NCI-H345 treated with DMSO at 0.1 percent for 48 hours (cell line): ENCODE measurements at regions not wholly inside any gene's neighbourhood (a gene's known extent, or its start where the extent isn't known, plus 50 kb on each side); places are given as distances from the start of the nearest gene placed in this dataset.
"Not testable (repeated sequence)": the region's sequence is repeated elsewhere in the genome, so short reads cannot be mapped to it uniquely, and the experiment has no call there.

Experiments
- DNase-seq: peaks from one replicate; lab custom pipeline; 2025; ENCODE audit not compliant: unreplicated experiment; lab: John Stamatoyannopoulos, UW

- DNase-seq, result no peak
These were observed 98.1 kb upstream of the TEX13D start for GRCh38 chrX:124234348-124234747.

DNA sequence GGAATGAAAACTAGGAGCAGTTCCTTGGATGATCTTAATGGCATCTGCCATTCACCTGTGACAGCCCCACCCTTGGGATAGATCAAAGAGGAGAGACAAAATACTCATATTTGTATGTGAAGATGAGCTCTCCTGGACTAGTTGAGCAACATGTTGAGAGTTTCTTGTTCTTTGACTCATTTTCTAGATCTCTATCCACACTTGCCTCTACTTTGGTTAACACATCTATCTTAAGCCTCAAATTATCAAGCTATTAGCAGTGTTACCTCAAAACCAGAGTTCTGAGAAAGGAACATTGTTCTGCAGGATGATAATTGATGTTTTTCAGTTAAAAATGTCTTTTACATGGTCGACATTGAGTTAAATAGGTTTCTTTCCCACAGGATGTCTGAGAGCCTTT, 94.2 kb upstream of the TEX13D start:
- no peak for DNase-seq

DNA sequence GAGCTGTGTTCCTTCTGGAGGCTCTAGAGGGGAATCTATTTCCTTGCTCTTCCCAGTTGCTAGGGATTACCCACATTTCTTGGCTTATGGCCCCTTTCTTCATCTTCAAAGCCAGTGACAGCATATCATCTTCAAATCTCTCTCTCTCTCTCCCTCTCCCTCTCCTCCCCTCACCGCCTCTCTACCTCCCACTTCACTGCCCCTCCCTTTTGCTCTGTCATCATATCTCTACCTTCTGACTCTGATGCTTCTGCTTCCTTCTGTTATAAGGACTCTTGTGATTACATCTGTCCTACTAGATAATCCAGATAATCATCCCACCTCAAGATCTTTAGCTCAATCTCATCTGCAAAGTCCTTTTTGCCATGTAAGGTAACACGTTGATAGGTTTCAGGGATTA, 93.1 kb upstream of the TEX13D start:
- DNase-seq, result no peak

GRCh38 chrX:124239911-124240310, 92.5 kb upstream of the TEX13D start:
- DNase-seq, result no peak

- DNase-seq, result no peak
These were observed 92.0 kb upstream of the TEX13D start for GRCh38 chrX:124240422-124240821.

DNA sequence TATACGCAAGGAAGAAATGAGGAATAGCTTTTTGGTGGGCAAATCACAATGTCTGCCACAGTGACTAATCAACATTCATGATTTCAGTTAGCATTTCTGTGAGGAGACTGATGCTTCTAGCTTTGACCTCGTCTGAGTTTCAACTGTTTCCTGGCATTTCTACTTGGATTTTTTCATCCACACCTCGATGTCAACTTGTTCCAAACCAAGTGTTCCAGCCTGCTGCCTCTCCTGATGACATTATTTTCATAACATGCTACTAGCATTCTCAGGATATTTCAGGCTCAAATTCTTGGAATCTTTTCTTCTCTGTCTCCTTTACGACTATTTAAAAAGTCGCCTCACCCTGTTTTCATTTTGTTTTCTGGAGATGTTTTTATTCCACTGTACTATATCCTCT, 90.3 kb upstream of the TEX13D start:
- DNase-seq, result no peak

GRCh38 chrX:124249345-124249744, 83.1 kb upstream of the TEX13D start:
- DNase-seq, result no peak

DNA sequence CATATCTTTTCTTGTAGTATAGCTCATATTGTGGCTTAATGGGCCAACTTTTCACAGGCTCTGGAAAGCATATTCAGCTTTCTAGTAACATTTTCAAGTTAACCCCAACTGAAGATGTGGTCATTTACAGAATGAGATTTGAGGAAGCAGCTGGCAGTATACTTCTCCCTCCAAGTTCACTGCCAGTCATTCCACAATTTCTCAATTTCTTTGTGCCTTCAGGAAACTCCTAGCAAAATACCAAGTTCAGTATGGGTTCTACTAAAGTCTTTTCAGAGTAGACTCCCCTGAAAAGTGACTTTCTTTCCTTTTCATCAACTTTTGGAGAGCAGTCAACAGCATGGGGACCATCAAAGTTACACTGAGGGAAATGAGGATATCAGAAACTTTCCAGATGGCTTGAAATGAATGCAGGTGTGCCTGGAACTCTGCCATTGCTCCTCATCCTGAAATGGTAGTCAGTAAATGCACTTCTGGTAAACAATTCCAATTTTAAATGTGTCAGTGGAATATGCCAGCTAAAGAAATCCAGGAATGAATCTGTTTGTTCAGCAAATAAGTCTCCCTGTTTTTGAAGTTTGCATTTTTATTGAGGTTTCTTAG, 81.5 kb upstream of the TEX13D start:
- no peak for DNase-seq

DNA sequence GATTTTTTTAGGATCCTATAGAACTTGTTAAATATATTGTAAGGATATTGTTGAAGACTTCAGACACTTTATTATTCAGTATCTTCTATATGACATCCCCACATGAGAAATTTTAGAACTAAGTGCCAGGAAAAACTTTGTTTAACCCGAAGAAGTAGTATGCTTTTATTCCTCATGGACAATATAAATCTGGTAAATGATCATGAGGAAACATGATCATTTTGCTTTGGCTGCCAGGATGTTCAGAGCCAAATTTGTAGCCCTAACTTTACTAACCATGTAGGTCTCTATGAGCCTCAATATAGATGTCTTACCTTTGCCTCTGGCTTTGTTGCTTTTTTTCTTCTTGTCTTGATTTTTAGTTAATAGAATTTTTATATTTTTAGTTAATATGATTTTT, 77.8 kb upstream of the TEX13D start:
- DNase-seq, result no peak

GRCh38 chrX:124256216-124256615, 76.2 kb upstream of the TEX13D start:
- no peak for DNase-seq

GRCh38 chrX:124256629-124257380, 75.7 kb upstream of the TEX13D start:
- DNase-seq, result no peak

DNA sequence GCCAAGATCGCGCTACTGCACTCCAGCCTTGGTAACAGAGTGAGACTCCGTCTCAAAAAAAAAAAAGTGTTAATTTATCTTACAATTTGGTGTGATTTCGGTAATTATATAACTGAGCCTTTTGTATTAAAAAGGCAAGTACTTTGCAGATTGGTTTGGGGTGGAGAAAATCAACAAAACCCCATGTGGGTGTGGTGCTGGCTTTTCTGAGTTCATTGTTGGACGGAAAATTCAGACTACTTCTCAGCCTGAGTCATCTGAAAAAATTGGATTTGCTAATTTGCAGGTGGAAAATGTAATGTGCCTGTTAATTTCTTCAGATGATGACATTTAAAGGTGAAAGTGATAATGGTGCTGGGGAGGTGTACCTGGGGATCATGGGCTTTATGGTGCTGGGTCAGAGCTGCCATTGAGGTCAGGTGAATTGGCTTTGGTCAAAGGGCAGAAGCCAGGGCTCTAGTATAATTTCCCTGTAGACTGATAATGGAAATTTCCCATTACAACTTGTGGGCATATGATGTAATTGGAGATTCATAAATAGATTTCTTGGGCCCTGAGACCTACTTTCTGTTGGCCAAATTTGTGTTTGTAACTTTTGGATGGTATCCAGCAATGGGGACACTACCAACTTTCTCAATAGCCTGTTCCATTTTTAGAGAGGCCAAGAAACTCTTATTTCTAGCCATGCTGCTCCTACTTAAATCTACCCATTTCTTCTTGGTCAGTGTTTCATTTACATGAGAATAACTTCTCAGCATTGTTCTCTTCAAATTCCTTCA, 74.3 kb upstream of the TEX13D start:
- no peak for DNase-seq

DNA sequence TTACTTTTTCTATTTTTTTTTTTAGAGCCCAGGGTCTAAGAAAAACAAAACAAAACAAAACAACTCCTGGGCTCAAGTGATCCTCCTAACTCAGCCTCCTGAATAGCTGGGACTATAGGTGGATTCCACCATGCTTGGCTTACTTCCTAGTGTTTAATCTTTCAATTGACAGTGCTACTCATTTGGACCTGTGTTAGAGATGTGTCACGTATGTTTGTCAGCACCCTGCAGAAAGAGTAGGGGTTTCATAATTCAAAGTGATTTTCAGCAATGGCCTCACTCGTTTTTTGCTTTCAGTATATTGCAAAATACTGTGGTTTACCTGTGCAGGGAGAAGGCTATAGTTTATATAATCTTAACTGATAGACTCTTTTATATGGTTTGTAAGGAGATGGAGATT, 71.6 kb upstream of the TEX13D start:
- no peak for DNase-seq

DNA sequence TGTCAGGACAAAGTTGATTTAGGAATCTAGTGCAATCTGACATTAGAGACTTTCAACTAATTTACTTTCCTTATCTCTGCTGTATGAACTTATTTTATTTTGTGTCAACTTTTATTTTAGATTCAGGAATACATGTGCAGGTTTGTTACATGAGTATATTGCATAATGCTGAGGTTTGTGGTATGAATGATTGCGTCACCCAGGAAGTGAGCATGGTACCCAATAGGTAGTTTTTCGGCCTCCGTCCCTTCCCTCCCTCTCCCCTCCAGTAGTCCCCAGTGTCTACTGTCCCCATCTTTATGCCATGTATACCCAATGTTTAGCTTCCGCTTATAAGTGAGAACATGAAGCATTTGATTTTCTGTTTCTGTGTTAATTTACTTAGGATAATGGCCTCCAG, 68.7 kb upstream of the TEX13D start:
- DNase-seq, result no peak

DNA sequence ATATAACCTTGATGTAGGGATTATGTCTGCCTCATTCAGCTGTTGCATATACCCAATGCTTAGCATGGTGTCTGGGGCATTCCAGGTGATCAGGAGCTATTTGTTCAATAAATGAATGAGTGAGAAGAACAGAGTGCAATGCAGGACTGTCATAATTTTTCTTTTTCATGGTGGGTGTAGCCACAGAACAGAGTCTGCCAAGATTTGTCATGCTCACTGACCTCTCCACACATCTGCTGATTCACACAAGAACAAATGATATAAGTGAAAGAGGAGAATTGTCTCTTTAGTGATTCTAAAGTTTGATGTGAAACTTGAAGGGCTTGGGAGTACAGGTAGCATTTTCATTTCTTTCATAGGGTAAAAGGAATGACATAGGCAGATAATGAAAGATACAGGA, 64.4 kb upstream of the TEX13D start:
- no peak for DNase-seq

GRCh38 chrX:124269881-124270280, 62.6 kb upstream of the TEX13D start:
- DNase-seq, result no peak

DNA sequence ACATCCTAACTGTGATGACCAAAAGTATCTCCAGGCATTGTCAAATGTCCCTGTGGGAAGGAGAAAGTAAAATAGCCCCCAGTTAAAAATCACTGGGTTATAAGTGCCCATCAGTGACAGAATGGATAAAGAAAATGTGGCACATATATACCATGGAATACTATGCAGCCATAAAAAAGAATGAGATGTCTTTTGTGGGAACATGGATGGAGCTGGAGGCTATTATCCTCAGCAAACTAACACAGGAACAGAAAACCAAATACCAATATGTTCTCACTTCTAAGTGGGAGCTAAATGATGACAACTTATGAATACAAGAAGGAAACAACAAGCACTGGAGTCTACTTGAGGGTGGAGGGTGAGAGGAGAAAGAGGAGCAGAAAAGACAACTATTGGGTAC, 60.9 kb upstream of the TEX13D start:
- DNase-seq, result not testable (repeated sequence)

DNA sequence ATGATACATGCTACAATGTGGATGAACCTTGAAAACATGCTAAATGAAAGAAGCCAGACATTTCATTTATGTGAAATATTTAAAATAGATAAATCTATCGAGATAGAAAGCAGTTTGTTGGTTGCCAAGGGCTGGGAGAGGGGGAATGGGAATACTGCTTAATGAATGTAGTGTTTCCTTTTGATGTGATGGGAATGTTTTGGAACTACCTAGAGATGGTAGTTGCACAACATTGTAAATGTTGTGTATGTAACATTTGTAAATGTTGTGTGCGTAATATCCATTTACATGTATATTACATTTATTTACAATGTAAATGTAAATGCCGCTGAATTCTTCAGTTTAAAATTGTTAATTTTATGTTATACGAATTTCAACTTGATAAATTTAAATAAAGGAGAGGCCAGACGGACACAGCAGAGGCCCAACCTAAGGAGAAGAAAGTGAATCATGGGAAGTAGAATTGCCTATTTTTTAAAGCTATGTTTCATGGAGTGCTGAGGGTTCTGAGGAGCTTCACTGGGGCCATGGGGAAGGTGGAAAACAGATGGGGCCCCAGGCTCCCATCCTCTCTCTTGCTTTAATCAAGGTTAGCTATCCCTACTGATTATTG, 60.0 kb upstream of the TEX13D start:
- DNase-seq, result no peak

GRCh38 chrX:124274438-124275181, 57.9 kb upstream of the TEX13D start:
- no peak for DNase-seq

DNA sequence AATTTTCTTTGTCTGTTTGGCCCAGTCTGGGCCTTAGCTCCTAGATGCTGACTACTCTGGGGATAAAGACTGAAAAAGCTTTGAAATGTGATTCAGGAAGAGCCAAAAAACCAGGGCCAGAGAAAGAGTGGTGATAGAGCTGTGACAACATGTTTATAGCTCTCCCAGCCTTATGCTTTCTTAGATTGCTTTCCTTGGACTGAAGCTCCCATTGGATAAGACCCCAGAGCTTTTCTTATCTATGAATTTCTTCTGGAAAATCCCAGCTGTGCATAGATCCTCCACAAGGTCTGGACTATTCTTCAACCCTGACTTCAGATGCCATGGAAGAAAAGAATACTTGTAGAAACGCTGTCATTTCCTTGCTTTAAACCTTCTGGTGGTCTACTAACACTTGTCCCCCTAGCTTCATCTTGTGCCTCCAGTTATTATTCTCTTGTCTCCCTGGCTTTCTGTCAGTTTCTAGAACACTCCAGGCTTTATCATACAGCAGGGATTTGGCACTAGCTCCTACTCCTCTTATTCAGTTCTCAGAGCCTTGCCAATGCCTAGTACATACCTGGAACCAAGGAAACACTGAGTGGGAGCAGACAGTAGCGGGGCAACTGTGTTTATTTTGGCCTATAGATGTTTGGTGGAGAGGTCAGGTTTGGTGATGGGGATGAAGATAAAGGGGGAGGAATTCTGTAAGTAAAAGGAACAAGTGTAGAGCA, 57.1 kb upstream of the TEX13D start:
- no peak for DNase-seq
